HG03439 (cell line): ENCODE measurements at regions not wholly inside any gene's neighbourhood (a gene's known extent, or its start where the extent isn't known, plus 50 kb on each side); places are given as distances from the start of the nearest gene placed in this dataset.

ENCODE experiments used
- ATAC-seq: cut with Tn5 transposase; IDR thresholded peaks from one replicate; pipeline ENCODE4 v1.9.1; 2021; ENCODE audit warnings: mild to moderate bottlenecking, moderate library complexity; ENCODE audit not compliant: unreplicated experiment

- ATAC-seq, result no peak
Measured at GRCh38 chr20:7492257-7492656, 448.0 kb downstream of the HAO1 start.

DNA sequence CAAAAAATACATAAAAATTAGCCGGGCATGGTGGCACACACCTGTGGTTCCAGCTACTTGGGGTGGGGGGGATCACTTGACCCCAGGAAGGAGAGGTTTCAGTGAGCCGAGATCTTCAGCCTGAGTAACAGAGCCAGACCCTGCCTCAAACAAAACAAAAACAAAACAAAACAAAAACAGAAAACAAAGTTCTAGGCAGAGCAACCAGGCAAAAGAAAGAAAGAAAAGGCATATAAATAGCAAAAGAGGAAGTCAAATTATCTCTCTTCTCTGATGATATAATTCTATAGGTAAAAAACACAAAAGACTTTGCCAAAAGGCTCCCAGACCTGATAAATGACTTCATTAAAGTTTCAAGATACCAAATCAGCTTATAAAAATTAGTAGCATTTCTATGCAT lies 446.9 kb downstream of the HAO1 start:
- no peak for ATAC-seq

- no peak for ATAC-seq
Measured at GRCh38 chr20:7496394-7496991, 443.8 kb downstream of the HAO1 start.

- ATAC-seq, result no peak
Measured at GRCh38 chr20:7497985-7498384, 442.3 kb downstream of the HAO1 start.

DNA sequence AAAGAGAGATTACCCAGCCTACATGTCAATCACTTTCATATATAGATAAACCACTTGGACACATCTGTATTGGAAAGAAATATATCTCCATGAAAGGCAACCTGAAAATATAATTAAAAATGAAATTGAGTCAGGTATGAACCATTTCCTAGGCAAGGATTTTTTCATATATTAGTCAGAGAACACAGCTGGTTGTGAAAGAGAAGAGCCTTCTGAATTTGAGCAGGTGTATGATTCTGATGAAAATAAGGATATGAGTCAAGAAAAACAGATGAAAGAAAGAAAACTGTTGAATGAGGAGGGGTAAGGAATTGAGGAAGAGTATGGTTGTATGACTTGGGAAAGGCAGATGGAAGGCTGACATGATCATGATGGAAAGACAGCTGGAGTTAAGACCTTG lies 441.1 kb downstream of the HAO1 start:
- no peak for ATAC-seq

- ATAC-seq, result no peak
Measured at GRCh38 chr20:7500231-7500663, 440.0 kb downstream of the HAO1 start.

DNA sequence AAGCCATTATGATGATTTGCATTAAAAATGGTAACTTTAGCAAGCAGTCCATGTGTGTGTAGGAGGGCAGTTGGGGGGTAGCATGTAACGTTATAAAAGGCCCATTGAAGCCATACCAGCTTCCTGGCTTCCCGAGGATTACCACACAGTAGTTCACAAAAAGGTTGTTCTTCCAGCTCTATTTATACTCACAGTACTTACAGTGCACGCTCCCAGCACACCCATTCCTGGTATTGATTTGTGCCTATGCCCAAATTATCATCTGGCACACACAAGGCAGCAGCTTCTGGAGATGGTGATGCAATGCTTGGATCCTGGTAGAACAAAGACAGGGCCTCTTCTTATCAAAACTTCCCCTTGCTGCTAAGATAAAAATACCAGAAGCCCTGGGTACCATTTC lies 436.8 kb downstream of the HAO1 start:
- no peak for ATAC-seq

- ATAC-seq, result no peak
Measured at GRCh38 chr20:7505152-7505834, 435.0 kb downstream of the HAO1 start.

GRCh38 chr20:7505835-7506221 lies 434.4 kb downstream of the HAO1 start:
- no peak for ATAC-seq

DNA sequence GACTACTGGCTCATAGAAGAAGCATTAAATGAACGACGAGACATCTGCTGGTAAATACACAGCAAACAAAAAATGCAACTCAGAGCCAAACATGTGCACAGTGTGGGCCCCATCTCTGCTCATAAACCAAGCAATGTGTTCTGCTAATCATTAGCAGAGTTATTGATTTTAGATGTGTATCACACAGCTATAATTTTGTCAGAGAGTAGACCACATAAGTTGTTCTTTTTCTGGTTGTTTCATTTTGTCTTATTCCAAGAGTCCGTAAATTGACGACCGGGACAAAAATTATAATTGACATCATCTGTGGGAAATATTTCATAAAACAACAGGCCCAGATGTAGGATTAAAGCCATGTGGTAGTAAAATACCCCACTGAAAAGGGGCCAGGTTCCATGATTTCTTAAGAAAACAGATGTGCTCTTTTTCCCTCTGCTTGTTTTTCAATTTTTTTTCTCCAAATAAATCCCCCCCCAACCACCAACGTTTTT lies 423.6 kb downstream of the HAO1 start:
- no peak for ATAC-seq

DNA sequence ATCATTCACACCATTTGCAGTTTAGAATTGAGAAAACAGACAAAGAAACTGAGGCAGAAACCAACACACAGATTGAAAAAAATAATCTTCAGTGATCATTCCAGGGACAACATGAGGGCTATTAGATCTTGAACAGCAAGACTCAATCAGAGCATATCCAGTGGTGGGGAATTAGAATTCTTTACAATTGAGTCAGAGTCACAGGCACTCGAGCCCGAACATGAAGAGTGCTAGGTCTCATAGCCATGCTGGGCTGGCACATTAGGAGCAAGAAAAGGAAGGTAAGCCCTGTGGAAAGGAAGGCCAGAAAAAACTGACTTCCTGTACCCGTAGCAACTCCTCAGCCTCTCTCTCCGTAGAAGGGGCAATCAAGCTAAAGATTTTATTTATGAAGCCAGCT lies 419.9 kb downstream of the HAO1 start:
- ATAC-seq, result no peak

DNA sequence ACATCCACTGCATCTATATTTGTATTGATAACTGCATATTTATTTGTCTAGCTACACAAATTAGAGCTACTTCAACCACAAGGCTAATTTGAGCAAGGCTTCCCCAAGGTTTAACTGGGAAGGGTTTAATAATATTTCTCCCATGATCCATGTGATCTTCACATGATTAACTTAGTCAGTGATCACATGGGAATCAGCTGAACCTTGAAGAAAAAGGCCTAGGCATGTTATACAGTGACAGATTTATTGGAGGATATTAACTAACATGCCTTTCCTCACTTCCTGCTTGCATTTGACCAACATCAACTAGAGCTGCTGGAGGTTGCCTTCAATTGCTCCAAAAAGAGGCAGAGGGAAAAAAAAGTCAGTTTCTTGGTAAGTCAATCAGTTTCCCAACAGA lies 417.0 kb downstream of the HAO1 start:
- no peak for ATAC-seq

- no peak for ATAC-seq
Measured at GRCh38 chr20:7540018-7540417, 400.2 kb downstream of the HAO1 start.

DNA sequence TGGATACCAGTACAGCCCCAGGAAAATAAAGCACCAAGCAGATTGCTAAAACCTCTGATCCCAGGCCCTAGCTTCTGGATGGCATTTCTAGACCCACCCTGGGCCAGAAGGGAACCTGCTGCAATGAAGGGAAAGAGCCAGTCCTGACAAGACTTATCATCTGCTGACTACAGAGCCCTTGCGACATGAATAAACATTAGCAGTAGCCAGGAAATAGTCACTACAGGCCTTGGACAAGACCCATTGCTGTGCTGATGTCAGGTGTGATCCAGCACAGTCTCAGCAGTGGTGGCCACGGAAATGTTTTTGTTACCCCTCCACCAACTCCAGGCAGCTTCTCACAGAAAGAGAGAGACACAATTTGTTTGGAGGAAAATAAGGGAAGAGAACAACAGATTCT lies 399.3 kb downstream of the HAO1 start:
- no peak for ATAC-seq

DNA sequence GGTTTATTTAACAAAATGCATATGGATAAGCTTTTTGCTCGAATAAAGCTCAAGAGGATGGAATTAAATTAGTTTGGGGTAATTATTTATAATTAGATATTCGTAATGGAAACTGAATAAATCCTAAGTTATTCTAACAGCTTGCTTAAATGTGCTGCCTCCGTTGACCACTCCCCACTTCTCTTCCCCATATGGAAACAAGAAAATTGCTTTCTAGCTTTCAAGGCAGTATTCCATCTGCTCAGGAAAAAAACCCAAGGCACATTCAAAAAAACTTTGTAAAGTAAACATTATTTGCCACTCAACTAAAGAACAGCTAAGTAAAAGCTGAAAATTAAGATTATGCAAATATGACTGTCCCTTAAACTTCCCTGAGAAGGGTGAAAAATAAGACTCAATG lies 369.2 kb downstream of the HAO1 start:
- no peak for ATAC-seq

GRCh38 chr20:7571521-7572055 lies 368.7 kb downstream of the HAO1 start:
- no peak for ATAC-seq

DNA sequence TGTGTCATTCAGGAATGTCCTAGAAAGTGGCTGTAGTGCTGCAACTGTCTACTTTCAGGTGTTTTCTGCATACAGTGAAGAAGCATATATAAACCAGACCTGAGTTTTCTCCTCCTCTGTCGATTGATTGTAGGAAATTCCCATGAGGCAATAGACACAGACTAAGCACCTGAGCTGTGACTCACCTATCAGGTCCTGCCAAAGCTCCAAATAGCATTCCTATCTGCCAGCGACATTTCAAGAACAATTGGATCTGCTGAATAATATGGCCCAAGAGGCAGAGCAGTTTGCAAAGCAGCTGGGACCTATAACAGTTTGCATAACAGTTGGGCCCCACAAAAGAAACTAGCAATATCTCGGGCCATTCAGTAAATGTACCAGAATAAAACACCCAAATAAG lies 360.4 kb downstream of the HAO1 start:
- no peak for ATAC-seq

DNA sequence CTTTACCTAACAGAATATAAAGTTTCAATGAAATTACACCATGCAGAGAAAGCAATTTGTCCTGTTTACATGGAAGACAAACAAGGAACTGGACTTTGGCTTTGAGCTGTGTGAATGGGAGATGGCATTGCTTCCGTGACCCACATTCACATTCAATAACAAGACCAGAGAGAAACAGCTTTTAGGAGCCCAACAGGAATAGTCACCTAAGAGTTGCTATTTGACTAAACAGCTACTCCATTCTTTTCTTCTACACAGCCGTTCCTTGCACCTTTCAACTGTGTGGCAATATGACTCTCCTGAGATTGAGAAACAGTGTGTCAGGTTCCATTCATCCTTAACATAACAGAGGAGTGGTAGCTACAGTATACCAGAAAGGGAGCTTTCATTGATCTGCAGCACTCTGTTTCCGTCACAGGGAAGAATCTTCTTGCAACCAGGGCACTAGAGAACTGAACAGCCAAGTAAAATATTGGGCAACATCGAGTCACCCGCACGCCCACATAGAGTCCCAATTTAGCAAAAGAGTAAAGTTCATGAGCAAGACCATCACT lies 355.1 kb downstream of the HAO1 start:
- no peak for ATAC-seq

DNA sequence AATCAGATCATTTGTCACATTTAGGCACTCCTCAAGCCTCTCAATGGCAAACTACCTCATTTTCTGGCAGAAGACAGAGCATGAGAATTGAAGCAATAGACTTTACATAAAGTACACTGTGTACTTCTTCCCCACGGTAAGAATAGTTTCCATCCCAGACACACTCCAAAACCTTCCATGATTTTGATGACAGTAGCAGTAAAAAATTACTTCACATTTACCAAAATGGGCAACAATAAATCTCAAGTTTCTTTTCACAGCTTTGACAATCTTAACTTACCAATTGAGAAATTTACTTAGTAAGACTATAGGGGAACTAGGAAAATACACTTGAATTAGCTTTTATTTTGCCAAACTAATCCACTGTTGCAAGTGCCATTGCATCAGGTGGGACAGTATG lies 353.8 kb downstream of the HAO1 start:
- no peak for ATAC-seq

- no peak for ATAC-seq
Measured at GRCh38 chr20:7589164-7589563, 351.1 kb downstream of the HAO1 start.

DNA sequence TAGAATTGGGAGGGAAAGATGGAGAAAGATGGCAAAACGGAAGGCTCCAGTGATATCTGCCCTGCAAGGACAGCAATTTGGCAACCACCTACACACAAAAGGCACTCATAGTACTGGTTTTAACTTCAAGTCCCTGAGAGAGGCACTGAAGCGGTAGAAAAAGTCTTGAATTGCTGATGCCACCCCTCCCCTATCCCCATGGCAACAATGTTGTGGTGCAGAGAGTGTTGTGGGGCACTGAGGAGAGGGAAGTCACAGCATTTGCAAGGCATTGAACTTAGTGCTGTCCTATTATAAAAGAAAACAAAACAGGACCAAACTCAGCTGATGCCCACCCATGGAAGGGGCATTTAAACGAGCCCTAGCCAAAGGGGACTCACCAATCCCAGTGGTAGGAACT lies 343.7 kb downstream of the HAO1 start:
- ATAC-seq, result no peak

GRCh38 chr20:7601431-7601830 lies 338.8 kb downstream of the HAO1 start:
- no peak for ATAC-seq
